SK-N-SH (cell line): ENCODE measurements at regions not wholly inside any gene's neighbourhood (a gene's known extent, or its start where the extent isn't known, plus 50 kb on each side); places are given as distances from the start of the nearest gene placed in this dataset.

ENCODE experiments used
- CTCF ChIA-PET: fragments of 300-600, 350-600 bp; formaldehyde crosslinking; extraction: SDS; loops from one replicate; lab custom pipeline; 2021; lab: Yijun Ruan, JAX
- POLR2A ChIA-PET: fragments of 350-600 bp; sonication (Branson Sonifier 250); formaldehyde crosslinking; extraction: SDS; loops from one replicate; lab custom pipeline; 2020; ENCODE audit warnings: antibody characterized with exemption, inconsistent platforms; lab: Yijun Ruan, JAX
- DNase-seq: peaks from one replicate; pipeline ENCODE4 v3.0.0; 2012
- H2AFZ ChIP-seq: fragments of 200-600 bp; sonication (generic); 2 replicates; pipeline ENCODE4 v1.8.1; 2016; ENCODE audit warnings: antibody characterized with exemption, mild to moderate bottlenecking, low read depth
- H3F3A ChIP-seq: fragments of 200-600 bp; sonication (generic); replicated peaks from 2 replicates; pipeline ENCODE3; 2016; ENCODE audit warnings: antibody characterized with exemption, mild to moderate bottlenecking; ENCODE audit not compliant: insufficient read depth
- H3K27ac ChIP-seq, 2 experiments: fragments of 200-500 bp in 1 of 2; fragments of 200-600 bp in 1 of 2; sonication (Bioruptor generic) in 1 of 2; sonication (generic), shearing (Covaris generic) in 1 of 2; 2 replicates each; pipeline versions ENCODE4 v1.5.1 to v1.6.1; 2014 to 2016; ENCODE audit warnings: low read depth in 2 of 2, inconsistent platforms in 1 of 2, low read length in 1 of 2, mild to moderate bottlenecking in 1 of 2, mixed read lengths in 1 of 2
- H3K27me3 ChIP-seq: fragments of 200-600 bp; sonication (generic), shearing (Covaris generic); 2 replicates; pipeline ENCODE4 v1.6.1; 2016; ENCODE audit warnings: mixed run types; ENCODE audit not compliant: insufficient read depth
- H3K36me3 ChIP-seq, 2 experiments: fragments of 200-500 bp in 1 of 2; fragments of 200-600 bp in 1 of 2; sonication (Bioruptor generic) in 1 of 2; sonication (generic) in 1 of 2; replicated peaks in 1 of 2; 2 replicates each; pipeline versions ENCODE3 to v1.5.1; 2014 to 2016; ENCODE audit warnings: low read length in 1 of 2, mild to moderate bottlenecking in 1 of 2; ENCODE audit not compliant: insufficient read depth in 2 of 2, control insufficient read depth in 1 of 2
- H3K4me1 ChIP-seq, 2 experiments: fragments of 200-500 bp in 1 of 2; fragments of 200-600 bp in 1 of 2; sonication (Bioruptor generic) in 1 of 2; sonication (generic), shearing (Covaris generic) in 1 of 2; 2 replicates each; pipeline versions ENCODE4 v1.5.1 to v1.6.1; 2014 to 2016; ENCODE audit warnings: low read depth in 1 of 2, low read length in 1 of 2, mixed run types in 1 of 2; ENCODE audit not compliant: insufficient read depth in 2 of 2, control insufficient read depth in 1 of 2
- H3K4me2 ChIP-seq: fragments of 200-600 bp; sonication (generic), shearing (Covaris generic); 2 replicates; pipeline ENCODE4 v1.6.1; 2017; ENCODE audit warnings: mixed run types
- H3K4me3 ChIP-seq, 2 experiments: fragments of 200-500 bp in 1 of 2; fragments of 200-600 bp in 1 of 2; sonication (Bioruptor generic) in 1 of 2; sonication (generic), shearing (Covaris generic) in 1 of 2; 2 replicates each; pipeline versions ENCODE4 v1.5.1 to v1.8.1; 2014 to 2016; ENCODE audit warnings: low read depth in 2 of 2, inconsistent platforms in 1 of 2, low read length in 1 of 2, mild to moderate bottlenecking in 1 of 2, mixed read lengths in 1 of 2, moderate library complexity in 1 of 2
- H3K79me2 ChIP-seq: fragments of 200-600 bp; sonication (generic); 2 replicates; pipeline ENCODE4 v1.8.1; 2017; ENCODE audit warnings: mild to moderate bottlenecking; ENCODE audit not compliant: insufficient read depth
- H3K9ac ChIP-seq: fragments of 200-600 bp; sonication (generic); 2 replicates; pipeline ENCODE4 v1.6.1; 2017; ENCODE audit warnings: mixed run types
- H3K9me2 ChIP-seq: fragments of 200-600 bp; sonication (generic); 2 replicates; pipeline ENCODE4 v1.6.1; 2017; ENCODE audit warnings: mixed run types
- H3K9me3 ChIP-seq: fragments of 200-600 bp; sonication (generic); 2 replicates; pipeline ENCODE4 v1.6.1; 2017; ENCODE audit warnings: mixed run types, mild to moderate bottlenecking, moderate library complexity
- H4K20me1 ChIP-seq: fragments of 200-600 bp; sonication (generic); 2 replicates; pipeline ENCODE4 v1.6.1; 2017; ENCODE audit warnings: mild to moderate bottlenecking, mixed run types; ENCODE audit not compliant: insufficient read depth
- ELF1 ChIP-seq: IDR thresholded peaks from 2 replicates; pipeline ENCODE4 v1.4.0; 2012
- EZH2phosphoT487 ChIP-seq: fragments of 200-600 bp; sonication (generic); IDR thresholded peaks from 2 replicates; pipeline ENCODE4 v1.6.1; 2017; ENCODE audit warnings: low read depth, mixed run types, mild to moderate bottlenecking, antibody characterized with exemption, moderate library complexity, borderline replicate concordance
- FOSL2 ChIP-seq: IDR thresholded peaks from 2 replicates; pipeline ENCODE4 v1.4.0; 2012; ENCODE audit warnings: low read depth, mild to moderate bottlenecking, moderate library complexity, borderline replicate concordance
- FOXJ3 ChIP-seq: sonication (generic); formaldehyde crosslinking; IDR thresholded peaks from 2 replicates; pipeline ENCODE4 v1.5.1; 2020; ENCODE audit warnings: mild to moderate bottlenecking, missing genetic modification reagents
- MEF2A ChIP-seq: IDR thresholded peaks from 2 replicates; pipeline ENCODE4 v1.4.0; 2012; ENCODE audit warnings: low read depth, borderline replicate concordance
- NFIC ChIP-seq: IDR thresholded peaks from 2 replicates; pipeline ENCODE4 v1.4.0; 2012; ENCODE audit warnings: borderline replicate concordance
- NRF1 ChIP-seq: IDR thresholded peaks from 2 replicates; pipeline ENCODE4 v1.6.1; 2012; ENCODE audit warnings: low read depth, mild to moderate bottlenecking, low read length
- RFX5 ChIP-seq: IDR thresholded peaks from 2 replicates; pipeline ENCODE4 v1.6.1; 2012; ENCODE audit warnings: mild to moderate bottlenecking, improper control_type of control experiment, low read length
- SIN3A ChIP-seq: IDR thresholded peaks from 2 replicates; pipeline ENCODE4 v1.6.1; 2012; ENCODE audit warnings: low read depth, mild to moderate bottlenecking, low read length, moderate library complexity, borderline replicate concordance
- SMC3 ChIP-seq: IDR thresholded peaks from 2 replicates; pipeline ENCODE4 v1.6.1; 2012; ENCODE audit warnings: low read depth, low read length, improper control_type of control experiment
- TCF12 ChIP-seq: IDR thresholded peaks from 2 replicates; pipeline ENCODE4 v1.4.0; 2012
- WGBS: methylation state at CpG from one replicate; pipeline ENCODE4 v1.1.6; 2017; ENCODE audit warnings: low lambda C conversion rate; 5-methylcytosine and 5-hydroxymethylcytosine counted together
- TF ChIP-seq, protein P1 (sequence below): IDR thresholded peaks from 2 replicates; pipeline ENCODE4; 2012
- TF ChIP-seq, protein P2 (sequence below): fragments of 150-350 bp; IDR thresholded peaks from 2 replicates; pipeline ENCODE4 v1.6.1; 2016; ENCODE audit warnings: mild to moderate bottlenecking, low read depth, low read length
- TF ChIP-seq, protein P3 (sequence below): IDR thresholded peaks from 2 replicates; pipeline ENCODE4 v1.4.0; 2012; ENCODE audit warnings: low read depth
- TF ChIP-seq, protein P4 (sequence below): IDR thresholded peaks from 2 replicates; pipeline ENCODE4 v1.4.0; 2012; ENCODE audit warnings: low read depth, borderline replicate concordance
- TF ChIP-seq, protein P5 (sequence below): IDR thresholded peaks from 2 replicates; pipeline ENCODE4 v1.4.0; 2012; ENCODE audit warnings: low read depth, borderline replicate concordance

DNA sequence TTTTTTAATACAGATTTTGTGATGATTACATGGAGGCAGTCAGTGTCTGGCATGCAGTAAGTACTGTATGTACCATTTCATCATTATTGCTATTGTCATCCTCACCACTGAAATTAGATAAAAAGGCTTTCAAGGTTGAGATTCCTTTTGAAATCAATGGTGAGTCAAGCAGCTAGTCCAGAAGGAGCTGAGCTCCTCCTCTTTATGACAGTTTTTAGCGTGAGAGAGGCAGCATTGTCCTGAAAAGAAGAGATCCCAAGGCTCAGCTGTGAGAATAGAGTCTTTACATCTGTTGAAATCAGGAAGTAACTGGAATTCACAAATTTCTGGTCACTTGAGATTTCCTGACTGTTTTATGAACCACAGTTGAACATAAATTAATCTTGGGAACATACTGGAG is 161.9 kb downstream of the PAX1 start:
- no peaks in the 10 kb centered on the region for H3K9me2 ChIP-seq
- ChIA-PET POLR2A (no interaction called here), CTCF (no interaction called here)
- no peaks in the 10 kb centered on the region for H3K4me1 ChIP-seq
- no peaks in the 10 kb centered on the region for H4K20me1 ChIP-seq
- H3K27ac ChIP-seq = no peak overlapping the region
- no peaks in the 10 kb centered on the region for H3K27me3 ChIP-seq
- no peak for DNase-seq
- 4% methylated on average over 1 of the region's 1 CpG for WGBS
- H3K79me2 ChIP-seq = no peaks in the 10 kb centered on the region
- no peak overlapping the region for H3K4me2 ChIP-seq
- H3K36me3 ChIP-seq = no peaks in the 10 kb centered on the region
- no peak overlapping the region for H3K9ac ChIP-seq
- H3K9me3 ChIP-seq = no peaks in the 10 kb centered on the region
- no peak overlapping the region for H2AFZ ChIP-seq
- TF ChIP-seq, protein P1, sequence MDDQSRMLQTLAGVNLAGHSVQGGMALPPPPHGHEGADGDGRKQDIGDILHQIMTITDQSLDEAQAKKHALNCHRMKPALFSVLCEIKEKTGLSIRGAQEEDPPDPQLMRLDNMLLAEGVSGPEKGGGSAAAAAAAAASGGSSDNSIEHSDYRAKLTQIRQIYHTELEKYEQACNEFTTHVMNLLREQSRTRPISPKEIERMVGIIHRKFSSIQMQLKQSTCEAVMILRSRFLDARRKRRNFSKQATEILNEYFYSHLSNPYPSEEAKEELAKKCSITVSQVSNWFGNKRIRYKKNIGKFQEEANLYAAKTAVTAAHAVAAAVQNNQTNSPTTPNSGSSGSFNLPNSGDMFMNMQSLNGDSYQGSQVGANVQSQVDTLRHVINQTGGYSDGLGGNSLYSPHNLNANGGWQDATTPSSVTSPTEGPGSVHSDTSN = no peak
- TF ChIP-seq ELF1 = no peak
- no peak for TF ChIP-seq EZH2phosphoT487
- TF ChIP-seq, protein P2, sequence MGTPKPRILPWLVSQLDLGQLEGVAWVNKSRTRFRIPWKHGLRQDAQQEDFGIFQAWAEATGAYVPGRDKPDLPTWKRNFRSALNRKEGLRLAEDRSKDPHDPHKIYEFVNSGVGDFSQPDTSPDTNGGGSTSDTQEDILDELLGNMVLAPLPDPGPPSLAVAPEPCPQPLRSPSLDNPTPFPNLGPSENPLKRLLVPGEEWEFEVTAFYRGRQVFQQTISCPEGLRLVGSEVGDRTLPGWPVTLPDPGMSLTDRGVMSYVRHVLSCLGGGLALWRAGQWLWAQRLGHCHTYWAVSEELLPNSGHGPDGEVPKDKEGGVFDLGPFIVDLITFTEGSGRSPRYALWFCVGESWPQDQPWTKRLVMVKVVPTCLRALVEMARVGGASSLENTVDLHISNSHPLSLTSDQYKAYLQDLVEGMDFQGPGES = no peak
- no peak for TF ChIP-seq FOXJ3 (CRISPR knock-in tag)
- no peak for TF ChIP-seq NRF1
- no peaks in the 10 kb centered on the region for H3F3A ChIP-seq
- H3K4me3 ChIP-seq = no peak overlapping the region

DNA sequence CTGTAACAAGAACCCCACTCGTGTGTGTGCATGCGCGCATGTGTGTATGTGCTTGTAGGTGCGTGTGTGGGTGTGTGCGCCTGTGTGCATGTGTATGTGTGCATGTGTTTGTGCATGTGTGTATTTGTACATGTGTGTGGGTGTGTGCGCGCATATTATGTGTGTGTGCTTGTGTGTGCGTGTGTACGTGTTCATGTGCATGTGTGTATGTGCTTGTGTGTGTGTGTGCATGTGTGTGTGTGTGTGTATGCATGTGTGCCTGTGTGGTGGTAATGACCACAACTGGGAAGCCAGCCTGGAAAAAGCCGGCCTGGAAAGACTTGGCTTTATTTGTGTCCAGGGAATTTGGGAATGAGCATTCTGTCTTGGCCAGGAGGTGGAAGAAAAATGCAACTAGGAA is 157.5 kb downstream of the PAX1 start:
- no peak overlapping the region for H3K9ac ChIP-seq
- CTCF ChIA-PET = no interaction called here
- H3K79me2 ChIP-seq = no peaks in the 10 kb centered on the region
- 39% methylated on average over 10 of the region's 10 CpGs for WGBS
- H3K4me3 ChIP-seq = no peak overlapping the region
- no peaks in the 10 kb centered on the region for H3K4me1 ChIP-seq
- no peaks in the 10 kb centered on the region for H3F3A ChIP-seq
- H4K20me1 ChIP-seq = no peaks in the 10 kb centered on the region
- DNase-seq = no peak
- H3K36me3 ChIP-seq = no peaks in the 10 kb centered on the region
- H3K27me3 ChIP-seq = no peaks in the 10 kb centered on the region
- POLR2A ChIA-PET = no interaction called here
- no peaks in the 10 kb centered on the region for H3K9me3 ChIP-seq
- TF ChIP-seq NRF1 (no peak), TCF12 (no peak), NFIC (no peak), FOSL2 (no peak), SMC3 (no peak), SIN3A (no peak), MEF2A (no peak), RFX5 (no peak)
- TF ChIP-seq, protein P1 = no peak
- TF ChIP-seq, protein P3, sequence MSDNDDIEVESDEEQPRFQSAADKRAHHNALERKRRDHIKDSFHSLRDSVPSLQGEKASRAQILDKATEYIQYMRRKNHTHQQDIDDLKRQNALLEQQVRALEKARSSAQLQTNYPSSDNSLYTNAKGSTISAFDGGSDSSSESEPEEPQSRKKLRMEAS = no peak
- TF ChIP-seq, protein P2 = no peak
- TF ChIP-seq, protein P4, sequence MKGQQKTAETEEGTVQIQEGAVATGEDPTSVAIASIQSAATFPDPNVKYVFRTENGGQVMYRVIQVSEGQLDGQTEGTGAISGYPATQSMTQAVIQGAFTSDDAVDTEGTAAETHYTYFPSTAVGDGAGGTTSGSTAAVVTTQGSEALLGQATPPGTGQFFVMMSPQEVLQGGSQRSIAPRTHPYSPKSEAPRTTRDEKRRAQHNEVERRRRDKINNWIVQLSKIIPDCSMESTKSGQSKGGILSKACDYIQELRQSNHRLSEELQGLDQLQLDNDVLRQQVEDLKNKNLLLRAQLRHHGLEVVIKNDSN = no peak
- TF ChIP-seq, protein P5, sequence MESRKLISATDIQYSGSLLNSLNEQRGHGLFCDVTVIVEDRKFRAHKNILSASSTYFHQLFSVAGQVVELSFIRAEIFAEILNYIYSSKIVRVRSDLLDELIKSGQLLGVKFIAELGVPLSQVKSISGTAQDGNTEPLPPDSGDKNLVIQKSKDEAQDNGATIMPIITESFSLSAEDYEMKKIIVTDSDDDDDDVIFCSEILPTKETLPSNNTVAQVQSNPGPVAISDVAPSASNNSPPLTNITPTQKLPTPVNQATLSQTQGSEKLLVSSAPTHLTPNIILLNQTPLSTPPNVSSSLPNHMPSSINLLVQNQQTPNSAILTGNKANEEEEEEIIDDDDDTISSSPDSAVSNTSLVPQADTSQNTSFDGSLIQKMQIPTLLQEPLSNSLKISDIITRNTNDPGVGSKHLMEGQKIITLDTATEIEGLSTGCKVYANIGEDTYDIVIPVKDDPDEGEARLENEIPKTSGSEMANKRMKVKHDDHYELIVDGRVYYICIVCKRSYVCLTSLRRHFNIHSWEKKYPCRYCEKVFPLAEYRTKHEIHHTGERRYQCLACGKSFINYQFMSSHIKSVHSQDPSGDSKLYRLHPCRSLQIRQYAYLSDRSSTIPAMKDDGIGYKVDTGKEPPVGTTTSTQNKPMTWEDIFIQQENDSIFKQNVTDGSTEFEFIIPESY = no peak
- TF ChIP-seq, all 33 proteins: peak for 0
- Histone ChIP-seq H3K9me2 (no peaks in the 10 kb centered on the region), H3K4me2 (no peak overlapping the region), H2AFZ (no peak overlapping the region), H3K27ac (no peak overlapping the region)
